H9 (cell line): ENCODE measurements at regions not wholly inside any gene's neighbourhood (a gene's known extent, or its start where the extent isn't known, plus 50 kb on each side); places are given as distances from the start of the nearest gene placed in this dataset.

Experiments
- DNase-seq: peaks from one replicate; pipeline ENCODE4 v3.0.0-alpha.2; 2017
- H2AFZ ChIP-seq: one replicate; pipeline ENCODE4 v1.6.1; 2013; ENCODE audit warnings: mild to moderate bottlenecking, low read length, control low read depth, moderate library complexity
- H2AK5ac ChIP-seq: 2 replicates; pipeline ENCODE4 v1.6.1; 2013; ENCODE audit warnings: low read length, control low read depth, mixed read lengths; ENCODE audit not compliant: insufficient read length
- H2BK120ac ChIP-seq: one replicate; pipeline ENCODE4 v1.6.1; 2013; ENCODE audit warnings: low read depth, mild to moderate bottlenecking, low read length, control low read depth, inconsistent platforms; ENCODE audit not compliant: poor library complexity, severe bottlenecking
- H2BK12ac ChIP-seq: 2 replicates; pipeline ENCODE4 v1.6.1; 2013; ENCODE audit warnings: low read length, control low read depth, mixed read lengths, low read depth; ENCODE audit not compliant: insufficient read length
- H2BK15ac ChIP-seq: 2 replicates; pipeline ENCODE4 v1.6.1; 2013; ENCODE audit warnings: low read depth, low read length, control low read depth
- H2BK20ac ChIP-seq: one replicate; pipeline ENCODE4 v1.6.1; 2013; ENCODE audit warnings: low read depth, mild to moderate bottlenecking, low read length, control low read depth, inconsistent platforms; ENCODE audit not compliant: poor library complexity, severe bottlenecking
- H2BK5ac ChIP-seq: 2 replicates; pipeline ENCODE4 v1.6.1; 2013; ENCODE audit warnings: low read length, control low read depth, mixed read lengths; ENCODE audit not compliant: insufficient read length
- H3K14ac ChIP-seq: 2 replicates; pipeline ENCODE4 v1.6.1; 2013; ENCODE audit warnings: low read length, control low read depth; ENCODE audit not compliant: insufficient read depth
- H3K18ac ChIP-seq: 2 replicates; pipeline ENCODE4 v1.6.1; 2013; ENCODE audit warnings: low read depth, mild to moderate bottlenecking, mixed read lengths, low read length, control low read depth; ENCODE audit not compliant: insufficient read length
- H3K23ac ChIP-seq: 2 replicates; pipeline ENCODE4 v1.6.1; 2013; ENCODE audit warnings: low read length, control low read depth, mixed read lengths, low read depth; ENCODE audit not compliant: insufficient read length
- H3K23me2 ChIP-seq: 2 replicates; pipeline ENCODE4 v1.6.1; 2013; ENCODE audit warnings: low read depth, mild to moderate bottlenecking, mixed read lengths, low read length, control low read depth; ENCODE audit not compliant: insufficient read length, poor library complexity, severe bottlenecking
- H3K27ac ChIP-seq: 2 replicates; pipeline ENCODE4 v1.5.1; 2013; ENCODE audit warnings: low read length, control low read depth, mixed read lengths, low read depth; ENCODE audit not compliant: insufficient read length
- H3K27me3 ChIP-seq: 2 replicates; pipeline ENCODE4 v1.6.1; 2013; ENCODE audit warnings: low read length, control low read depth, inconsistent platforms; ENCODE audit not compliant: insufficient read depth
- H3K4ac ChIP-seq: 2 replicates; pipeline ENCODE4 v1.6.1; 2013; ENCODE audit warnings: low read depth, mild to moderate bottlenecking, control low read depth, inconsistent platforms, low read length, moderate library complexity
- H3K4me1 ChIP-seq: 2 replicates; pipeline ENCODE4 v1.6.1; 2013; ENCODE audit warnings: low read length, control low read depth, inconsistent platforms; ENCODE audit not compliant: insufficient read depth
- H3K4me2 ChIP-seq: 2 replicates; pipeline ENCODE4 v1.6.1; 2013; ENCODE audit warnings: low read length, control low read depth, mixed read lengths; ENCODE audit not compliant: insufficient read length, insufficient read depth
- H3K56ac ChIP-seq: 2 replicates; pipeline ENCODE4 v1.6.1; 2013; ENCODE audit warnings: low read depth, mild to moderate bottlenecking, mixed read lengths, low read length, control low read depth; ENCODE audit not compliant: insufficient read length
- H3K79me1 ChIP-seq: 2 replicates; pipeline ENCODE4 v1.6.1; 2013; ENCODE audit warnings: low read depth, mild to moderate bottlenecking, moderate library complexity, low read length, control low read depth, inconsistent platforms; ENCODE audit not compliant: insufficient read depth, poor library complexity, severe bottlenecking
- H3K79me2 ChIP-seq: 2 replicates; pipeline ENCODE4 v1.6.1; 2013; ENCODE audit warnings: low read length, control low read depth, inconsistent platforms; ENCODE audit not compliant: insufficient read depth
- H3K9ac ChIP-seq: 2 replicates; pipeline ENCODE4 v1.6.1; 2013; ENCODE audit warnings: low read length, control low read depth, mixed read lengths; ENCODE audit not compliant: insufficient read length; ENCODE audit errors: extremely low read depth
- H3K9me3 ChIP-seq: one replicate; pipeline ENCODE4 v1.6.1; 2013; ENCODE audit warnings: low read depth, low read length, inconsistent platforms; ENCODE audit not compliant: control insufficient read depth
- H3T11ph ChIP-seq: one replicate; pipeline ENCODE4 v1.6.1; 2013; ENCODE audit warnings: mild to moderate bottlenecking, low read length, control low read depth, inconsistent platforms
- H4K20me1 ChIP-seq: one replicate; pipeline ENCODE4 v1.6.1; 2013; ENCODE audit not compliant: control insufficient read depth, insufficient read length, insufficient read depth
- H4K5ac ChIP-seq: 2 replicates; pipeline ENCODE4 v1.6.1; 2013; ENCODE audit warnings: low read depth, mild to moderate bottlenecking, mixed read lengths, low read length, control low read depth; ENCODE audit not compliant: insufficient read length
- H4K8ac ChIP-seq: replicated peaks from 2 replicates; pipeline ENCODE4 v1.6.1; 2013; ENCODE audit warnings: low read length, control low read depth, mixed read lengths, low read depth; ENCODE audit not compliant: insufficient read length
- H4K91ac ChIP-seq: 2 replicates; pipeline ENCODE4 v1.6.1; 2013; ENCODE audit warnings: low read depth, mild to moderate bottlenecking, moderate library complexity, mixed read lengths, low read length, control low read depth; ENCODE audit not compliant: insufficient read length
- H3K27ac Mint-ChIP-seq, 3 experiments: 2 replicates in 2 of 3; 3 replicates in 1 of 3; pipeline ENCODE4 v1.8.0; 2020 to 2021; ENCODE audit warnings: mixed read lengths in 3 of 3, mild to moderate bottlenecking in 1 of 3, moderate library complexity in 1 of 3
- H3K27me3 Mint-ChIP-seq: 2 replicates; pipeline ENCODE4 v1.8.0; 2021; ENCODE audit warnings: low read depth, mild to moderate bottlenecking, moderate library complexity, mixed read lengths
- H3K36me3 Mint-ChIP-seq, 3 experiments: 2 replicates in 2 of 3; 3 replicates in 1 of 3; pipeline ENCODE4 v1.8.0; 2020 to 2021; ENCODE audit warnings: low read depth in 3 of 3, mixed read lengths in 3 of 3; ENCODE audit not compliant: insufficient read depth in 1 of 3
- H3K4me1 Mint-ChIP-seq, 2 experiments: 2 replicates each; pipeline ENCODE4 v1.8.0; 2020; ENCODE audit warnings: mixed read lengths in 2 of 2
- H3K4me3 Mint-ChIP-seq, 2 experiments: 2 replicates in 1 of 2; 3 replicates in 1 of 2; pipeline ENCODE4 v1.8.0; 2020 to 2021; ENCODE audit warnings: mild to moderate bottlenecking in 2 of 2, mixed read lengths in 2 of 2, moderate library complexity in 1 of 2
- H3K9me3 Mint-ChIP-seq, 2 experiments: 2 replicates in 1 of 2; 3 replicates in 1 of 2; pipeline ENCODE4 v1.8.0; 2020; ENCODE audit warnings: mild to moderate bottlenecking in 2 of 2, mixed read lengths in 2 of 2, moderate library complexity in 1 of 2
- CTCF ChIP-seq: fragments of 200-600 bp; sonication (generic); conservative IDR thresholded peaks from 3 replicates; pipeline ENCODE4 v1.8.0; 2021; ENCODE audit warnings: antibody characterized with exemption, mild to moderate bottlenecking
- WGBS: extraction: QIAGEN DNeasy Blood & Tissue Kit; methylation state at CpG from one replicate; pipeline ENCODE4 v1.1.7; 2013; ENCODE audit warnings: missing lambda C conversion rate, low lambda C conversion rate, mixed read lengths; ENCODE audit not compliant: insufficient read length; ENCODE audit errors: extremely low coverage; 5-methylcytosine and 5-hydroxymethylcytosine counted together

GRCh38 chr12:83659321-83659720 is 972.6 kb downstream of the TMTC2 start:
- Histone ChIP-seq H4K91ac (no peak overlapping the region), H3K79me1 (no peaks in the 10 kb centered on the region), H3K56ac (no peak overlapping the region), H3K14ac (no peak overlapping the region), H4K20me1 (no peaks in the 10 kb centered on the region), H3K27ac (no peak overlapping the region), H3K27me3 (no peaks in the 10 kb centered on the region; the same call in 1 of the 2 replicates), H3K4me1 (no peaks in the 10 kb centered on the region), H3K18ac (no peak overlapping the region), H3K9ac (no peak overlapping the region), H3T11ph (no peak overlapping the region), H2BK5ac (no peak overlapping the region), H3K4ac (no peak overlapping the region), H4K8ac (no peak overlapping the region), H3K79me2 (no peaks in the 10 kb centered on the region; the same call in 1 of the 2 replicates), H2BK15ac (no peak overlapping the region), H3K23me2 (no peaks in the 10 kb centered on the region), H2AFZ (no peak overlapping the region), H2BK20ac (no peak overlapping the region), H3K9me3 (no peaks in the 10 kb centered on the region), H3K4me2 (no peak overlapping the region), H2BK12ac (no peak overlapping the region), H3K23ac (no peak overlapping the region), H2AK5ac (no peak overlapping the region), H2BK120ac (no peak overlapping the region), H4K5ac (no peak overlapping the region)
- no peak for TF ChIP-seq CTCF
- Mint-ChIP-seq H3K9me3 (no peaks in the 10 kb centered on the region), H3K27ac (no peak overlapping the region), H3K27me3 (no peaks in the 10 kb centered on the region), H3K4me3 (no peak overlapping the region), H3K4me1 (no peaks in the 10 kb centered on the region), H3K36me3 (no peaks in the 10 kb centered on the region)
- no peak for DNase-seq
- WGBS: no CpG with 5 or more reads among the region's 2 CpGs
